GM23338 (cell line): ENCODE measurements at regions not wholly inside any gene's neighbourhood (a gene's known extent, or its start where the extent isn't known, plus 50 kb on each side); places are given as distances from the start of the nearest gene placed in this dataset.

Experiments
- CREB1 ChIP-seq: fragments of 250-450 bp; sonication (Bioruptor Pico); IDR thresholded peaks from 2 replicates; pipeline ENCODE4 v1.5.0; 2020; ENCODE audit warnings: low read depth, mild to moderate bottlenecking, moderate library complexity
- EZH2 ChIP-seq: fragments of 200-600 bp; sonication (generic); IDR thresholded peaks from one replicate; pipeline ENCODE4 v1.8.0; 2017; ENCODE audit warnings: antibody characterized with exemption, mild to moderate bottlenecking, low read depth; ENCODE audit not compliant: unreplicated experiment
- EZH2phosphoT487 ChIP-seq: fragments of 200-600 bp; sonication (generic); IDR thresholded peaks from one replicate; pipeline ENCODE4 v1.8.1; 2018; ENCODE audit warnings: antibody characterized with exemption; ENCODE audit not compliant: unreplicated experiment
- JUNB ChIP-seq: IDR thresholded peaks from one replicate; pipeline ENCODE4 v1.6.1; 2016; ENCODE audit warnings: antibody characterized with exemption; ENCODE audit not compliant: unreplicated experiment
- NANOG ChIP-seq: IDR thresholded peaks from 2 replicates; pipeline ENCODE4 v1.6.1; 2016; ENCODE audit warnings: antibody characterized with exemption, borderline replicate concordance
- POLR2AphosphoS5 ChIP-seq: IDR thresholded peaks from 2 replicates; pipeline ENCODE4 v1.6.1; 2016; ENCODE audit warnings: antibody characterized with exemption, low read depth
- STAT1 ChIP-seq: IDR thresholded peaks from one replicate; pipeline ENCODE4 v1.6.1; 2016; ENCODE audit warnings: antibody characterized with exemption; ENCODE audit not compliant: unreplicated experiment
- ZNF331 ChIP-seq: fragments of 250-450 bp; sonication (Bioruptor Pico); IDR thresholded peaks from 2 replicates; pipeline ENCODE4 v1.5.0; 2020; ENCODE audit warnings: low read depth, mild to moderate bottlenecking, moderate library complexity
- TF ChIP-seq, protein P1 (sequence below), 2 experiments: fragments of 200-600 bp in 1 of 2; sonication (generic) in 1 of 2; conservative IDR thresholded peaks; 2 replicates each; pipeline versions ENCODE4 v1.5.1 to v1.6.1; 2016 to 2017; ENCODE audit warnings: antibody characterized with exemption in 2 of 2, low read depth in 2 of 2, mild to moderate bottlenecking in 2 of 2, moderate library complexity in 1 of 2
- TF ChIP-seq, protein P2 (sequence below): IDR thresholded peaks from 2 replicates; pipeline ENCODE4 v1.6.1; 2016; ENCODE audit warnings: antibody characterized with exemption
- TF ChIP-seq, protein P3 (sequence below): IDR thresholded peaks from one replicate; pipeline ENCODE4 v1.6.1; 2018; ENCODE audit warnings: antibody characterized with exemption; ENCODE audit not compliant: unreplicated experiment

DNA sequence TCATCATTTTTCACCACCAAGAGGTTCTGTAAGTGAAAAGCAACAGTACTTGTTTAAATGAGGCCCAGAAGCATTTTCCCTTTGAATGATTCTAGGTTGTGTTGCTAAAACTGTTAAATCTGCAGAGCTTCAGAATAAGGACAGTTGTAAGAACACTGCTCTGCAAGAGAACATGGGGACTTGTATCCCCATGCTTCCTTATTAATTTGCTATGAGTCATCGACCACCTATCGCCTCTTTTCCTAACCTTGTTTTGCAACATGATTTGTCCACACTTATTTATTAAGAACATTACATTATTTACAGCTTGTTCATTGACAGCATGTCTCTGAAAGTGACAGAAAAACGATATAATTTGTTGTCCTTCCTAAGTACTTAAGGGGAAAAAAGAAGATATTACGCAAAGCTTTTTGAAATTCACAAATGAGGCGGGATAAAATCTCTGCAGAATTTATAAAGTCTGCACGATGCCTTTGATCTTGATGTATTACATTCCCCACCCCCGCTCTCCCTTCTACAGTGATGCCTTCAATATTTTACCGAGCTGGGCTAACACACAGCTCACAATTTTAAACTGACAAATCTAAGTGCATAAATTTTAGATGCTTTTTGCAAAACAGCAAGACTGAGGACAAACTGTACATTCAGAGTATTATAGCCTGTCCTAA lies 220.0 kb upstream of the SPTLC3 start:
- no peak for TF ChIP-seq JUNB
- TF ChIP-seq, protein P1, sequence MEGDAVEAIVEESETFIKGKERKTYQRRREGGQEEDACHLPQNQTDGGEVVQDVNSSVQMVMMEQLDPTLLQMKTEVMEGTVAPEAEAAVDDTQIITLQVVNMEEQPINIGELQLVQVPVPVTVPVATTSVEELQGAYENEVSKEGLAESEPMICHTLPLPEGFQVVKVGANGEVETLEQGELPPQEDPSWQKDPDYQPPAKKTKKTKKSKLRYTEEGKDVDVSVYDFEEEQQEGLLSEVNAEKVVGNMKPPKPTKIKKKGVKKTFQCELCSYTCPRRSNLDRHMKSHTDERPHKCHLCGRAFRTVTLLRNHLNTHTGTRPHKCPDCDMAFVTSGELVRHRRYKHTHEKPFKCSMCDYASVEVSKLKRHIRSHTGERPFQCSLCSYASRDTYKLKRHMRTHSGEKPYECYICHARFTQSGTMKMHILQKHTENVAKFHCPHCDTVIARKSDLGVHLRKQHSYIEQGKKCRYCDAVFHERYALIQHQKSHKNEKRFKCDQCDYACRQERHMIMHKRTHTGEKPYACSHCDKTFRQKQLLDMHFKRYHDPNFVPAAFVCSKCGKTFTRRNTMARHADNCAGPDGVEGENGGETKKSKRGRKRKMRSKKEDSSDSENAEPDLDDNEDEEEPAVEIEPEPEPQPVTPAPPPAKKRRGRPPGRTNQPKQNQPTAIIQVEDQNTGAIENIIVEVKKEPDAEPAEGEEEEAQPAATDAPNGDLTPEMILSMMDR (conservative IDR thresholded peaks at IDR 0.05; ENCODE audit: low read depth in 2 of 2) = no peak
- TF ChIP-seq EZH2phosphoT487 = no peak
- TF ChIP-seq EZH2 = no peak
- TF ChIP-seq, protein P2, sequence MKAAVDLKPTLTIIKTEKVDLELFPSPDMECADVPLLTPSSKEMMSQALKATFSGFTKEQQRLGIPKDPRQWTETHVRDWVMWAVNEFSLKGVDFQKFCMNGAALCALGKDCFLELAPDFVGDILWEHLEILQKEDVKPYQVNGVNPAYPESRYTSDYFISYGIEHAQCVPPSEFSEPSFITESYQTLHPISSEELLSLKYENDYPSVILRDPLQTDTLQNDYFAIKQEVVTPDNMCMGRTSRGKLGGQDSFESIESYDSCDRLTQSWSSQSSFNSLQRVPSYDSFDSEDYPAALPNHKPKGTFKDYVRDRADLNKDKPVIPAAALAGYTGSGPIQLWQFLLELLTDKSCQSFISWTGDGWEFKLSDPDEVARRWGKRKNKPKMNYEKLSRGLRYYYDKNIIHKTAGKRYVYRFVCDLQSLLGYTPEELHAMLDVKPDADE = no peak
- TF ChIP-seq POLR2AphosphoS5 = no peak
- TF ChIP-seq NANOG = no peak
- no peak for TF ChIP-seq STAT1
- TF ChIP-seq, protein P3, sequence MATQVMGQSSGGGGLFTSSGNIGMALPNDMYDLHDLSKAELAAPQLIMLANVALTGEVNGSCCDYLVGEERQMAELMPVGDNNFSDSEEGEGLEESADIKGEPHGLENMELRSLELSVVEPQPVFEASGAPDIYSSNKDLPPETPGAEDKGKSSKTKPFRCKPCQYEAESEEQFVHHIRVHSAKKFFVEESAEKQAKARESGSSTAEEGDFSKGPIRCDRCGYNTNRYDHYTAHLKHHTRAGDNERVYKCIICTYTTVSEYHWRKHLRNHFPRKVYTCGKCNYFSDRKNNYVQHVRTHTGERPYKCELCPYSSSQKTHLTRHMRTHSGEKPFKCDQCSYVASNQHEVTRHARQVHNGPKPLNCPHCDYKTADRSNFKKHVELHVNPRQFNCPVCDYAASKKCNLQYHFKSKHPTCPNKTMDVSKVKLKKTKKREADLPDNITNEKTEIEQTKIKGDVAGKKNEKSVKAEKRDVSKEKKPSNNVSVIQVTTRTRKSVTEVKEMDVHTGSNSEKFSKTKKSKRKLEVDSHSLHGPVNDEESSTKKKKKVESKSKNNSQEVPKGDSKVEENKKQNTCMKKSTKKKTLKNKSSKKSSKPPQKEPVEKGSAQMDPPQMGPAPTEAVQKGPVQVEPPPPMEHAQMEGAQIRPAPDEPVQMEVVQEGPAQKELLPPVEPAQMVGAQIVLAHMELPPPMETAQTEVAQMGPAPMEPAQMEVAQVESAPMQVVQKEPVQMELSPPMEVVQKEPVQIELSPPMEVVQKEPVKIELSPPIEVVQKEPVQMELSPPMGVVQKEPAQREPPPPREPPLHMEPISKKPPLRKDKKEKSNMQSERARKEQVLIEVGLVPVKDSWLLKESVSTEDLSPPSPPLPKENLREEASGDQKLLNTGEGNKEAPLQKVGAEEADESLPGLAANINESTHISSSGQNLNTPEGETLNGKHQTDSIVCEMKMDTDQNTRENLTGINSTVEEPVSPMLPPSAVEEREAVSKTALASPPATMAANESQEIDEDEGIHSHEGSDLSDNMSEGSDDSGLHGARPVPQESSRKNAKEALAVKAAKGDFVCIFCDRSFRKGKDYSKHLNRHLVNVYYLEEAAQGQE = no peak
- no peak for TF ChIP-seq CREB1
- no peak for TF ChIP-seq ZNF331 (CRISPR knock-in tag)
